Parathyroid adenoma (tissue), 2 donors: ENCODE measurements at regions not wholly inside any gene's neighbourhood (a gene's known extent, or its start where the extent isn't known, plus 50 kb on each side); places are given as distances from the start of the nearest gene placed in this dataset.

Experiments used
- H2AFZ ChIP-seq: fragments of 300-600 bp; sonication (generic); one replicate; pipeline ENCODE4 v1.7.0; 2017; ENCODE audit warnings: antibody characterized with exemption, mild to moderate bottlenecking
- H3K27ac ChIP-seq: fragments of 300-600 bp; sonication (generic); one replicate; pipeline ENCODE4 v1.7.0; 2017
- H3K27me3 ChIP-seq: fragments of 300-600 bp; sonication (generic); one replicate; pipeline ENCODE4 v1.7.0; 2017; ENCODE audit warnings: low read length; ENCODE audit not compliant: control insufficient read depth, insufficient read depth
- H3K36me3 ChIP-seq: fragments of 300-600 bp; sonication (generic); one replicate; pipeline ENCODE4 v1.7.0; 2017; ENCODE audit warnings: low read length; ENCODE audit not compliant: control insufficient read depth, insufficient read depth
- H3K4me1 ChIP-seq: fragments of 300-600 bp; sonication (generic); one replicate; pipeline ENCODE4 v1.7.0; 2017; ENCODE audit warnings: control low read depth
- H3K4me2 ChIP-seq: fragments of 300-600 bp; sonication (generic); one replicate; pipeline ENCODE4 v1.7.0; 2017; ENCODE audit warnings: low read length
- H3K4me3 ChIP-seq: fragments of 300-600 bp; sonication (generic); one replicate; pipeline ENCODE4 v1.7.0; 2017; ENCODE audit warnings: low read depth, low read length
- H3K79me2 ChIP-seq: fragments of 300-600 bp; sonication (generic); one replicate; pipeline ENCODE4 v1.7.0; 2017; ENCODE audit warnings: control low read depth
- H3K9ac ChIP-seq: fragments of 300-600 bp; sonication (generic); one replicate; pipeline ENCODE4 v1.7.0; 2017; ENCODE audit warnings: mild to moderate bottlenecking
- H3K9me3 ChIP-seq: fragments of 300-600 bp; sonication (generic); one replicate; pipeline ENCODE4 v1.7.0; 2017; ENCODE audit warnings: low read length; ENCODE audit not compliant: control insufficient read depth
- CTCF ChIP-seq: fragments of 300-600 bp; sonication (generic); IDR thresholded peaks from one replicate; pipeline ENCODE4 v1.7.0; 2017; ENCODE audit warnings: antibody characterized with exemption, mild to moderate bottlenecking
- donor health status: primary hyperparathyroidism.

- Histone ChIP-seq H3K9me3 (no peaks in the 10 kb centered on the region), H3K36me3 (no peaks in the 10 kb centered on the region), H2AFZ (no peak overlapping the region), H3K4me3 (no peak overlapping the region), H3K27me3 (no peaks in the 10 kb centered on the region), H3K4me2 (no peak overlapping the region), H3K9ac (no peak overlapping the region), H3K4me1 (no peaks in the 10 kb centered on the region), H3K27ac (no peak overlapping the region), H3K79me2 (no peaks in the 10 kb centered on the region)
- TF ChIP-seq CTCF, result no peak
Measured at GRCh38 chr2:193580176-193580950, 1385.6 kb upstream of the TMEFF2 start.

GRCh38 chr2:193566886-193567285 is 1372.2 kb upstream of the TMEFF2 start:
- Histone ChIP-seq H3K27ac (no peak overlapping the region), H3K4me2 (no peak overlapping the region), H3K9me3 (no peaks in the 10 kb centered on the region), H2AFZ (no peak overlapping the region), H3K4me1 (no peaks in the 10 kb centered on the region), H3K9ac (no peak overlapping the region), H3K36me3 (no peaks in the 10 kb centered on the region), H3K27me3 (no peaks in the 10 kb centered on the region), H3K79me2 (no peaks in the 10 kb centered on the region), H3K4me3 (no peak overlapping the region)
- no peak for TF ChIP-seq CTCF

DNA sequence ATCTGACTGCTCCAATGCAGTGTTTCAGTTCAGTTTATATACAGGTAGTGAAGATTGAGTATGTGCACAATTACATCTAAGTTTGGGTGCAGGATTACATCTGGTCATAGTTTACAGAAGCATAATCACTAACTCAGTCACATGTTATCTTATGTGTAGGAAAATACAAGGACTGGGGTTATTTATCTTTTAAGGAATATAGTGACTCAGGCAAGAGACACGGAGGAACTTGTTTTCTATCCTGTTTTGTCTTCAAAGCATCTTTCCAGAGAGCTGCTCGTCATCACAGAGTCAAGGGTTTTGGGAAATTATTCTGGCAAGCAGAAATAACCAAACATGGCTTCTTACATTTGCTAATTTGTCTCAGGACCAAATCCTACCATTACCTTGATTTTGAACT is 1371.5 kb upstream of the TMEFF2 start:
- H3K4me3 ChIP-seq, result no peak overlapping the region
- no peaks in the 10 kb centered on the region for H3K36me3 ChIP-seq
- H2AFZ ChIP-seq, result no peak overlapping the region
- no peaks in the 10 kb centered on the region for H3K4me1 ChIP-seq
- no peak overlapping the region for H3K27ac ChIP-seq
- H3K79me2 ChIP-seq, result no peaks in the 10 kb centered on the region
- no peaks in the 10 kb centered on the region for H3K9me3 ChIP-seq
- no peak overlapping the region for H3K9ac ChIP-seq
- H3K4me2 ChIP-seq, result no peak overlapping the region
- no peaks in the 10 kb centered on the region for H3K27me3 ChIP-seq
- TF ChIP-seq CTCF, result no peak

- no peak for TF ChIP-seq CTCF
- Histone ChIP-seq H3K27me3 (no peaks in the 10 kb centered on the region), H3K9ac (no peak overlapping the region), H3K27ac (no peak overlapping the region), H3K4me1 (no peaks in the 10 kb centered on the region), H3K36me3 (no peaks in the 10 kb centered on the region), H3K4me3 (no peak overlapping the region), H3K9me3 (no peaks in the 10 kb centered on the region), H3K4me2 (no peak overlapping the region), H2AFZ (no peak overlapping the region), H3K79me2 (no peaks in the 10 kb centered on the region)
Measured at GRCh38 chr2:193562031-193562430, 1367.3 kb upstream of the TMEFF2 start.

- no peak overlapping the region for H3K4me2 ChIP-seq
- no peaks in the 10 kb centered on the region for H3K4me1 ChIP-seq
Measured at GRCh38 chr2:193561054-193561453, 1366.3 kb upstream of the TMEFF2 start.

More at GRCh38 chr2:193561054-193561453, 1366.3 kb upstream of the TMEFF2 start:
- Histone ChIP-seq H3K27ac (no peak overlapping the region), H3K79me2 (no peaks in the 10 kb centered on the region), H3K27me3 (no peaks in the 10 kb centered on the region), H3K9ac (no peak overlapping the region), H3K36me3 (no peaks in the 10 kb centered on the region), H2AFZ (no peak overlapping the region), H3K9me3 (no peaks in the 10 kb centered on the region), H3K4me3 (no peak overlapping the region)
- TF ChIP-seq CTCF, result no peak
